Ovary (tissue), 7 donors: ENCODE measurements at regions not wholly inside any gene's neighbourhood (a gene's known extent, or its start where the extent isn't known, plus 50 kb on each side); places are given as distances from the start of the nearest gene placed in this dataset.

ENCODE experiments used
- DNase-seq, 5 donors: peaks; one replicate each; pipeline ENCODE4 v3.0.0-alpha.2; 2019 to 2020
- H3K27ac ChIP-seq, 2 donors: fragments of 200-600 bp; one replicate each; pipeline versions ENCODE4 v1.5.1 to v1.8.0; 2019 to 2022
- H3K27me3 ChIP-seq: fragments of 200-600 bp; one replicate; pipeline ENCODE4 v1.8.0; 2022
- H3K36me3 ChIP-seq: fragments of 200-600 bp; sonication (generic); one replicate; pipeline ENCODE4 v1.5.1; 2019
- H3K4me1 ChIP-seq: one replicate; pipeline ENCODE4 v1.8.1; 2013; ENCODE audit warnings: mild to moderate bottlenecking, moderate library complexity; ENCODE audit not compliant: insufficient read depth
- H3K4me3 ChIP-seq: fragments of 200-600 bp; sonication (generic); one replicate; pipeline ENCODE4 v1.5.1; 2017
- H3K9me3 ChIP-seq, 2 donors: fragments of 200-600 bp in 1 of 2; sonication (generic) in 1 of 2; one replicate each; pipeline versions ENCODE4 v1.5.1 to v1.8.1; 2013 to 2019; ENCODE audit warnings: mild to moderate bottlenecking in 1 of 2, moderate library complexity in 1 of 2
- EP300 ChIP-seq: sonication (generic); formaldehyde crosslinking; IDR thresholded peaks from one replicate; pipeline ENCODE4 v1.6.1; 2017; ENCODE audit warnings: antibody characterized with exemption
- POLR2A ChIP-seq: fragments of 450-650 bp; IDR thresholded peaks from one replicate; pipeline ENCODE4 v1.6.1; 2017; ENCODE audit warnings: antibody characterized with exemption, mild to moderate bottlenecking, moderate library complexity
- WGBS, 3 donors: extraction: QIAGEN DNeasy Blood & Tissue Kit in 1 of 3; methylation state at CpG; one replicate each; pipeline versions ENCODE4 v1.1.5 to v1.1.7; 2013 to 2017; 5-methylcytosine and 5-hydroxymethylcytosine counted together
- intact Hi-C, 4 donors: fragments of 100-400 bp; cut with DNase I; formaldehyde crosslinking; loops; one replicate each; pipeline versions ENCODE4 v1.11.0 to v1.15.1; 2022 to 2023
- TF ChIP-seq, protein P1 (sequence below), 3 donors: fragments of 450-650 bp in 2 of 3; fragments of 200-600 bp in 1 of 3; IDR thresholded peaks; one replicate each; pipeline versions ENCODE4 v1.5.1 to v1.8.0; 2016 to 2022; ENCODE audit warnings: antibody characterized with exemption in 3 of 3, mild to moderate bottlenecking in 1 of 3
- donor health status: DM: no; HTN: no; CAD: no; lungs with moderate emphysema.
- donor health status: DM: no; HTN: no; CAD: no.
- donor health status: Bipolar disorder and iron deficiency.
- donor health status: DM: no; HTN: no; CAD: no.
- donor health status: DM: yes; HTN: yes; CAD: no.

DNA sequence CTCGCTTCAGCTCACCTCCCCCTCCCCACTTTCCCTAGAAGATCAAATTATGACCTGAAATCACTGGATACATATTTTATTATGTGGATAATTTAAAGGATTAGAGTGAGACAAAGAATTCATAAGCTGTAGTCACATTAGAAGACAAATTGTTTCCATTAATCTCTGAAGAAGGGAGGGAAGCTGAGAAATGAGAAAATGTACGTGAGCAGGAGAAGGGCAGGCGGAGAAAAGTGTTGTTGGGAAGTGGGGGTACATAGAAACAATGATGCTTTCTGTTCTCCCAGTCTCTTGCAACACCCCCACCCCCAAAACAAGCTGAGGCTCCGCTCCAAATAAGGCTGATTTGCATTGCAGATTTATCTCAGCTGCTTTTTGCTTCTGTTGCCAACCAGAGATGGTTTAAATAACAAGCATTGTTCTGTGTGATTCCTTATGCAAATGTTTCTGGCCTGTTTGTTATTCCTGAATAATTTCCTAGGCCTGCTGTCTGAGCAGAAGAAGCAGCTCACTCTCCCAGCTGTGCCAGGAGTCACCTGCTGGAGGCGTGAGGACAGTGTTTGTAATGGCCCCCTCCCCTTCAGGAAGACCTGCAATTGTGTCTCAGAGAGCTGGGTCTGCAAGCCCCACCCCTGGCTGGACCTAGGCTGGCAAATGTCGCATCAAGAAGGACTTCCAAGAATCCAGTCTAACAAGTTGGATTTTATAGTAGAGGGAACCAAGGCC is 121.8 kb upstream of the TNR start:
- intact Hi-C loops = no loop called here
- TF ChIP-seq EP300 (no peak), POLR2A (no peak)
- TF ChIP-seq, protein P1, sequence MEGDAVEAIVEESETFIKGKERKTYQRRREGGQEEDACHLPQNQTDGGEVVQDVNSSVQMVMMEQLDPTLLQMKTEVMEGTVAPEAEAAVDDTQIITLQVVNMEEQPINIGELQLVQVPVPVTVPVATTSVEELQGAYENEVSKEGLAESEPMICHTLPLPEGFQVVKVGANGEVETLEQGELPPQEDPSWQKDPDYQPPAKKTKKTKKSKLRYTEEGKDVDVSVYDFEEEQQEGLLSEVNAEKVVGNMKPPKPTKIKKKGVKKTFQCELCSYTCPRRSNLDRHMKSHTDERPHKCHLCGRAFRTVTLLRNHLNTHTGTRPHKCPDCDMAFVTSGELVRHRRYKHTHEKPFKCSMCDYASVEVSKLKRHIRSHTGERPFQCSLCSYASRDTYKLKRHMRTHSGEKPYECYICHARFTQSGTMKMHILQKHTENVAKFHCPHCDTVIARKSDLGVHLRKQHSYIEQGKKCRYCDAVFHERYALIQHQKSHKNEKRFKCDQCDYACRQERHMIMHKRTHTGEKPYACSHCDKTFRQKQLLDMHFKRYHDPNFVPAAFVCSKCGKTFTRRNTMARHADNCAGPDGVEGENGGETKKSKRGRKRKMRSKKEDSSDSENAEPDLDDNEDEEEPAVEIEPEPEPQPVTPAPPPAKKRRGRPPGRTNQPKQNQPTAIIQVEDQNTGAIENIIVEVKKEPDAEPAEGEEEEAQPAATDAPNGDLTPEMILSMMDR (IDR thresholded peaks at IDR 0.05) = no peak
- no peak overlapping the region for H3K27ac ChIP-seq
- 50 to 57% (median 51%) methylated on average over 6 of the region's 6 CpGs for WGBS, 3 donors
- DNase-seq = no peak
- no peak overlapping the region for H3K4me3 ChIP-seq
- H3K36me3 ChIP-seq = no peaks in the 10 kb centered on the region
- no peaks in the 10 kb centered on the region for H3K4me1 ChIP-seq
- no peaks in the 10 kb centered on the region for H3K27me3 ChIP-seq
- no peaks in the 10 kb centered on the region for H3K9me3 ChIP-seq

DNA sequence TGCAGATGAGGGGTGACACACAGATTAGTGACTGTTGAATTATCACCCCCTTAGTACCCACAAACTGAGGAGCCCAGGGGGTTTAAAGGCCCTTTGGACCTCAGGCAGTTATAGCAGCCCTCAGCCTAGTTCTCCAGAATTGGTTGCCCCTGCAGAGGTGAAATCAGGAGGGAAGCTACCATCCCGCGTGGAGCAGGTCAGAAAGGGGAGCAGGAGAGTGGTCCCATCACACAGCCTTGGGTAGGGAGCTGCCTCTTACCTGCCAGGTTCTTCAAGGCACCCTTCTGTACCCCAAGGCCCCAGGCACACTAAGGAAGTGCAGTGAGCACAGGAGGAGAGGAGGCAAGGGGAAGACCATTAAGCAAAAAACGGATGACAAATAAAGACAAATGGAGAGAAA is 121.2 kb upstream of the TNR start:
- no peaks in the 10 kb centered on the region for H3K9me3 ChIP-seq
- TF ChIP-seq, protein P1 (IDR thresholded peaks at IDR 0.05) = no peak
- TF ChIP-seq POLR2A (no peak), EP300 (no peak)
- H3K27me3 ChIP-seq = no peaks in the 10 kb centered on the region
- H3K4me1 ChIP-seq = no peaks in the 10 kb centered on the region
- no peaks in the 10 kb centered on the region for H3K36me3 ChIP-seq
- no peak overlapping the region for H3K27ac ChIP-seq
- no peak overlapping the region for H3K4me3 ChIP-seq
- 58 to 66% (median 64%) methylated on average over 3 of the region's 3 CpGs for WGBS, 3 donors
- no peak for DNase-seq
- intact Hi-C loops = no loop called here

DNA sequence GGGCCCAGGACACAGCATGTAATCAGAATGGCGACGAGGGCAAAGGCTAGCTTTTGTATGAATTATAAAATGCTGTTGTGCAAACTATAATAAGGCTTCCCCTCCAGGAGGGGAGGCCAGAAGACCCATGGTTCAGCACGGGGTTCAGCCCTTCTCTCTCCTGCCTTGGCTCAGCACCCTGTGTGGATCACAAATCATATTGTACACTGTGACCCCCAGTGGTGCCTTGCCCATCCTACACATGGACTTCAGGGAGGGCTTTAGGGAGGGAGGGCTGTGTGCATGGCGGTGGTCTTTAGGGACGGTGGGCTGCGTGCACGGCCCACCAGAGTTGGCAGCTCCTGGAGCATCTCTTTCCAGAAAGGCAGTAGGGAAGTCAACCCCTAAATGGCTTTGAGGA is 120.8 kb upstream of the TNR start:
- WGBS, 3 donors = 86 to 90% (median 90%) methylated on average over 7 of the region's 7 CpGs
- intact Hi-C loops = no loop called here
- TF ChIP-seq EP300 (no peak), POLR2A (no peak)
- TF ChIP-seq, protein P1 (IDR thresholded peaks at IDR 0.05) = no peak
- no peak for DNase-seq
- no peak overlapping the region for H3K27ac ChIP-seq
- H3K4me1 ChIP-seq = no peaks in the 10 kb centered on the region
- no peaks in the 10 kb centered on the region for H3K36me3 ChIP-seq
- H3K9me3 ChIP-seq = no peaks in the 10 kb centered on the region
- H3K27me3 ChIP-seq = no peaks in the 10 kb centered on the region
- H3K4me3 ChIP-seq = no peak overlapping the region

DNA sequence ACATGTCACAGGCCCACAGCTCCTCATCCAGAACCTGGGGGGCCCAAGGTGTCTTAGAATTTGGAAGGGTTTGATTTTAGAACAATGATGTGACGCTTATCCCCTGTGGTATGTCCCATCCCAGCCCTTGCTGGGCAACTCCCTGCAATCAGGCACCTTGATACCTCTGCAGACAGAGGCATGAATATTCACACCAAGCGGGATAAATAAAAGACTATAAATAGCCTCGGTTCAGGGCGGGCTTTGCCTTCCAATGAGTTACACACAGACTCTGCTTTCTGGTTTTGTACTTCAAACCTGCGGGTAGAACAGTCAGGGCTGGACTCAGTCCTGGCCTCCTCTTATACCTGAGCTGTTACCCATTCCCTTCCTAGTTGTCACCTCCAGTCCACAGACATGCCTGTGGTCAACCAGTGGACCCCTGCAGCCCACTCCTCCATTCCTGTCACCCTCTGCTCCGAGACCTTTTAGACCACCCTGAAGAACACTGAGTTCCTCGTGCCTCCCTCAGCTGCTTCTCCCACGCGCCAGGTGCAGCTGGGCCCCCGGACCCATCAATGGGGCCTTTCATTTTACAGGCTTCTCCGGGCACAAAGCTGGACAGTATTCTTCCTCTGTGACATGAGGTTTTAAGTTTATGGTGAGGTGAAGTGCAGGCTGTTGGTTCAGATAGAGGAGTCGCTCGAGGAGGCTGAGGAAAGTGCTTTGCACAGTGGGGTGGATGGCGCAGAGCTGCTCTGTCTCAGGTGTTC is 120.1 kb upstream of the TNR start:
- no peak overlapping the region for H3K27ac ChIP-seq
- H3K4me1 ChIP-seq = no peaks in the 10 kb centered on the region
- WGBS, 3 donors = 79 to 82% (median 80%) methylated on average over 14 of the region's 14 CpGs
- no peak for DNase-seq
- H3K4me3 ChIP-seq = no peak overlapping the region
- TF ChIP-seq, protein P1 (IDR thresholded peaks at IDR 0.05) = no peak
- no peak for TF ChIP-seq POLR2A
- TF ChIP-seq EP300 = no peak
- no peaks in the 10 kb centered on the region for H3K9me3 ChIP-seq
- intact Hi-C loops = no loop called here
- no peaks in the 10 kb centered on the region for H3K36me3 ChIP-seq
- no peaks in the 10 kb centered on the region for H3K27me3 ChIP-seq
